GM12878 (cell line): ENCODE measurements at regions not wholly inside any gene's neighbourhood (a gene's known extent, or its start where the extent isn't known, plus 50 kb on each side); places are given as distances from the start of the nearest gene placed in this dataset.

ENCODE experiments used
- E2F4 ChIP-seq: IDR thresholded peaks from 2 replicates; pipeline ENCODE4 v1.6.1; 2012; ENCODE audit warnings: low read depth, low read length, improper control_type of control experiment
- EZH2 ChIP-seq: IDR thresholded peaks from 2 replicates; pipeline ENCODE4 v1.6.1; 2012; ENCODE audit warnings: low read depth, mild to moderate bottlenecking, control low read depth, inconsistent platforms, low read length, borderline replicate concordance; ENCODE audit not compliant: control insufficient read depth
- HDGF ChIP-seq: fragments of 450-650 bp; IDR thresholded peaks from 2 replicates; pipeline ENCODE4 v1.6.1; 2016; ENCODE audit warnings: antibody characterized with exemption
- SP1 ChIP-seq: IDR thresholded peaks from one replicate; pipeline ENCODE4 v1.6.1; 2011; ENCODE audit warnings: low read depth, low read length

GRCh38 chr2:16048466-16048865 is 108.1 kb downstream of the MYCN start:
- no peak for TF ChIP-seq E2F4
- TF ChIP-seq EZH2: no peak
- TF ChIP-seq HDGF: no peak
- no peak for TF ChIP-seq SP1
